Suprapubic skin (tissue), 4 donors: ENCODE measurements at regions not wholly inside any gene's neighbourhood (a gene's known extent, or its start where the extent isn't known, plus 50 kb on each side); places are given as distances from the start of the nearest gene placed in this dataset.

Source experiments
- CTCF ChIP-seq, 2 donors: fragments of 200-600 bp in 1 of 2; fragments of 450-650 bp in 1 of 2; sonication (generic) in 1 of 2; IDR thresholded peaks; one replicate each; pipeline ENCODE4 v1.5.1; 2016 to 2019; ENCODE audit warnings: antibody characterized with exemption in 2 of 2, mild to moderate bottlenecking in 1 of 2, moderate library complexity in 1 of 2
- EP300 ChIP-seq: sonication (generic); formaldehyde crosslinking; IDR thresholded peaks from one replicate; pipeline ENCODE4 v1.6.1; 2017; ENCODE audit warnings: antibody characterized with exemption
- POLR2A ChIP-seq, 2 donors: fragments of 450-650 bp; IDR thresholded peaks; one replicate each; pipeline ENCODE4 v1.6.1; 2017; ENCODE audit warnings: antibody characterized with exemption in 2 of 2, mild to moderate bottlenecking in 2 of 2, moderate library complexity in 2 of 2
- POLR2AphosphoS5 ChIP-seq, 3 donors: sonication (generic); formaldehyde crosslinking; IDR thresholded peaks; one replicate each; pipeline ENCODE4 v1.6.1; 2017; ENCODE audit warnings: antibody characterized with exemption in 3 of 3

GRCh38 chr7:24381894-24382505, 98.0 kb downstream of the NPY start:
- TF ChIP-seq POLR2A (IDR thresholded peaks at IDR 0.05) (no peak), CTCF (IDR thresholded peaks at IDR 0.05) (no peak), POLR2AphosphoS5 (IDR thresholded peaks at IDR 0.05) (no peak), EP300 (no peak)
